ENCODE measurements at regions not wholly inside any gene's neighbourhood (a gene's known extent, or its start where the extent isn't known, plus 50 kb on each side); places are given as distances from the start of the nearest gene placed in this dataset.

DNA sequence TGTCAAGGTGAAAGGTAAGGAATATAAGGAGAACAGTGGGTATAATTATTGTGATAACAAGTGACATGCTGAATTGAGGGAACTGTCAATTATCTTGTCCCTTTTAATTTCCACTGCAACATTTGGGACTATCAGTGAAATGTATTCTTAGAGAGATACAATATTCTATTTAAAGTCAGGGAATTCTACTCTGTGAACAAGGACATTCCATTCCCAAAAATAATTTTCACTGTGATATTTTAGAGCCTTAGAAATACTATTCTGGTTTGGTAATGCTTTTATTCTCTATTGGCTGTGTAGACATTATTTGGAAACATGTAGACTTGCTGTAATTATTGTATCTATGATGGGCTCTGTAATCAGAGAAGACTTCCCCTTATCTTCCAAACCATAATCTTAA is 248.0 kb upstream of the PCSK5 start:
- no peaks in the 10 kb centered on the region for H4K20me1 ChIP-seq
- no peak overlapping the region for H3K9ac ChIP-seq
- H3K4me1 ChIP-seq: no peaks in the 10 kb centered on the region
- H3K4me2 ChIP-seq: no peak overlapping the region
- no peak overlapping the region for H3K27ac ChIP-seq
- no peak overlapping the region for H3K4me3 ChIP-seq
- no peak for TF ChIP-seq Cebpa-rat (IDR thresholded peaks at IDR 0.05)
- H3K36me3 ChIP-seq: no peaks in the 10 kb centered on the region
- H3K27me3 ChIP-seq: no peaks in the 10 kb centered on the region
- no peaks in the 10 kb centered on the region for H3K9me3 ChIP-seq

DNA sequence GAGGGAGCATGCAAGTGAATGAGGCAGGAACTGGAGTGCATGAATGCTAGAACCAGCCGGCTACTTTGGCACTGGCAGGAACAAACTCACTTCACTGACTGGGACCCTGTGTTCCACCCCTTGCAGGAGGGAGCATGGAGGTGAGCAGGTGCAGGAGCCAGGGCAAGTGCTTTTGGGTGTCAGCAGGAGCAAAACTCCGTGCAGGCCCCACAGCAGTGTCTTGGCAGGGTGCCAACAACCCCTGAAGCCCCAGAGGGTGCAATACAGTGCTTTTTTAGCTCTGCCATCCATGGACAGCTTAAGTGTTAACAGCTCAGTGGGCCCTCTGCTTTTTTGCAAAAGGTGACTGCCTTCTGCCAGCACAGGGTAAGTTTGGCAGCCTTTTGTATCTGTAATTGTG is 245.8 kb upstream of the PCSK5 start:
- Histone ChIP-seq H3K4me3 (no peak overlapping the region), H3K27ac (no peak overlapping the region), H4K20me1 (no peaks in the 10 kb centered on the region), H3K4me1 (no peaks in the 10 kb centered on the region), H3K27me3 (no peaks in the 10 kb centered on the region), H3K9me3 (peaks cover 8% of the 10 kb centered on the region; the same call in 1 of the 2 replicates), H3K4me2 (no peak overlapping the region), H3K9ac (no peak overlapping the region), H3K36me3 (no peaks in the 10 kb centered on the region)
- TF ChIP-seq Cebpa-rat (IDR thresholded peaks at IDR 0.05): no peak

DNA sequence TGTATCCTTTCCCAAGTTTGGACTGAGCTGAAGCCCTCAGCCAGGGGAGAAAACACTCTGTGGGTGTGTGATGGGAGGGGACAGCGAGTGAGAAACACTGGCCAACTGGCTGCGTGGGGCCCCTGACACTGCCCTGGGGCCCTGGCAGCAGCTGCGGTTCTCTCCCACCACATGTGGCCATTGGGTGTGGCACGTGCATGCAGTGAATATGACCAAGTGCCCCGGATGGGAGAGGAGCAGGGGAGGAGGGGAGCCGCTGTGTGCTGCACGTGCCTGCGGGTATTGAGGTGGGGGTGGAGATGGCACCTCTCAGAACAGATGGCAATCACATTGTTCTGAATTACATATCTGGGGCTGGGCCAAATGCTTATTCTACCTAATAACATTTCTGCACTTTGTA is 242.4 kb upstream of the PCSK5 start:
- no peak overlapping the region for H3K4me2 ChIP-seq
- H3K36me3 ChIP-seq: no peaks in the 10 kb centered on the region
- H3K4me3 ChIP-seq: no peak overlapping the region
- H3K9ac ChIP-seq: no peak overlapping the region
- TF ChIP-seq Cebpa-rat (IDR thresholded peaks at IDR 0.05): no peak
- no peaks in the 10 kb centered on the region for H3K27me3 ChIP-seq
- peaks cover 8% of the 10 kb centered on the region; the same call in 1 of the 2 replicates for H3K9me3 ChIP-seq
- no peaks in the 10 kb centered on the region for H3K4me1 ChIP-seq
- no peaks in the 10 kb centered on the region for H4K20me1 ChIP-seq
- H3K27ac ChIP-seq: no peak overlapping the region

DNA sequence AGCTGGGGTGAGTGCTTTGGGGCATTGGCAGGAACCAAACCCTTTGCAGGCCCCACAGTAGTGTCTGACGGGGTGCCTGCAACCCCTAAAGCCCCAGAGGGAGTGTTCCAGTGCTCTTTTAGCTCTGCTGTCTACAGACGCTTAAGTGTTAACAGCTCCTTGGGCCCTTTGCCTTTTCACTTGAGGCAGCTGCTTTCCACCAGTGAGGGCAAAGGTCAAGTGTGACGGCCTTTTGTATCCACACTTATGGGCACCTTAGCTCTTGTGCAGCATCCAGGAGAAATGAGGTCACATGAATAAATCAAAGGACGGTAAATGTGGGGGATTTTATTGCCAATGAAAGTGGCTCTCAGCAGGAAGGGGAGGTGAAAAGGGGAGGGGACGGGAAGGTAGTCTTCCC is 241.4 kb upstream of the PCSK5 start:
- Histone ChIP-seq H4K20me1 (no peaks in the 10 kb centered on the region), H3K27ac (no peak overlapping the region), H3K4me3 (no peak overlapping the region), H3K4me2 (no peak overlapping the region), H3K4me1 (no peaks in the 10 kb centered on the region), H3K27me3 (no peaks in the 10 kb centered on the region), H3K9ac (no peak overlapping the region), H3K36me3 (no peaks in the 10 kb centered on the region), H3K9me3 (peaks cover 8% of the 10 kb centered on the region; the same call in 1 of the 2 replicates)
- TF ChIP-seq Cebpa-rat (IDR thresholded peaks at IDR 0.05): no peak

DNA sequence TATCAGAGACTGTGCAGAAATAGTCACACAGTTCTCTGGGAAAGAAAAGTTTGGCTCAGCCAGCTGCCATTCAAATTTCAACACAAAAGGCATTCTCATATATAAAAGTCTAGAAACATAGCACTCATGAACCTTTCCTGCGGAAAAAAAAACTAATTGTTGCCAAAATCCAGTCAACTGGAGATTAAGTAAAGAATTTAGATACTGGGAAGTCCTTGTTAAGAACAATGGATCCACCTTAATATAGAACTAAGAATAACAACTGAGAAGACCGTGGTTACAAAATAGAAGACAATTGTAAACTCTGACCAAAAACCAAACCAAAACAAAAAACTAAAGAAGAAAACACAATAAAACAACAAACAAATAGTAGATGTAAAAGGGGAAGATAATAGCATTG is 238.8 kb upstream of the PCSK5 start:
- H3K9ac ChIP-seq: no peak overlapping the region
- H3K27me3 ChIP-seq: no peaks in the 10 kb centered on the region
- no peak for TF ChIP-seq Cebpa-rat (IDR thresholded peaks at IDR 0.05)
- H3K36me3 ChIP-seq: no peaks in the 10 kb centered on the region
- no peak overlapping the region for H3K4me2 ChIP-seq
- H3K27ac ChIP-seq: no peak overlapping the region
- no peaks in the 10 kb centered on the region for H3K4me1 ChIP-seq
- peaks cover 8% of the 10 kb centered on the region; the same call in 1 of the 2 replicates for H3K9me3 ChIP-seq
- no peak overlapping the region for H3K4me3 ChIP-seq
- no peaks in the 10 kb centered on the region for H4K20me1 ChIP-seq

DNA sequence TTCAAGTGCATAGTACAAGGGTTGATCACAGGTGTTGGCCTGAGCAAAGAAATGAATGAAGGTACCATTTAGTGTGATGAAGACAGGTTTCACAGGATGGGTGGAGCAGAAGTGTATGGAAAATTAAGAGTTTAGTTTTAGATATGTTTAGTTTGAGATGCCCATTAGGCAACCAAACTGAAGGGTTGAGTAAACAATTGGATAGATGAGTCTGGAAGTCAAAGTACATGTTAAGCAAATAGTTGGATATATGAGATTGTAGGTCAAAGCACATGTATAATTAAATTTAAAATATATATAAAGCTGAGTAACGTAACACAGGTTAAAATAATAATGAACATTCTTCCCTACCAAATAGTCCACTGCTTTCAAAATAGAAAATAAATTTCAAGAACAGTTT is 237.1 kb upstream of the PCSK5 start:
- H3K9me3 ChIP-seq: peaks cover 8% of the 10 kb centered on the region; the same call in 1 of the 2 replicates
- no peaks in the 10 kb centered on the region for H3K36me3 ChIP-seq
- TF ChIP-seq Cebpa-rat (IDR thresholded peaks at IDR 0.05): no peak
- H4K20me1 ChIP-seq: no peaks in the 10 kb centered on the region
- no peak overlapping the region for H3K27ac ChIP-seq
- H3K27me3 ChIP-seq: no peaks in the 10 kb centered on the region
- no peak overlapping the region for H3K9ac ChIP-seq
- no peak overlapping the region for H3K4me2 ChIP-seq
- H3K4me1 ChIP-seq: no peaks in the 10 kb centered on the region
- no peak overlapping the region for H3K4me3 ChIP-seq

DNA sequence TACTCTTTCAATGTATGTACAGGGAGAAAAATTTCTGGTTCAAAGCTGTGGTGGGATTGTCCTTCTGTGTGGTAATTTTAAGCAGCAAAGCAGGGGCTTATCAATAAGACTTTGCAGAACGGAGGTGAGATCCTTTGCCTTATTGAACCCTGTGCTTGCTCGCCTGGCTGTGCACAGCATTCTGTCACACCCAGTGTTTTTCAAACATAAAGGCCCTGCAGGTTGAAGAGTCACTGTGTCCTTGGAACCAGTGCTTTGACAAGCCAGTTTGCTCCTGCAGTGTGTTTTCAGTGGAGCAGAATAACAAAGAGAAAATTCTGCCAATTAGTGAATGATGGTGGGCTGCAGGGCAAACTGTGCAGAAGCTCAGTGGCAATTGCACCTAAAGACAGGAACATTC is 236.7 kb upstream of the PCSK5 start:
- Histone ChIP-seq H3K27ac (no peak overlapping the region), H3K9ac (no peak overlapping the region), H4K20me1 (no peaks in the 10 kb centered on the region), H3K4me2 (no peak overlapping the region), H3K27me3 (no peaks in the 10 kb centered on the region), H3K9me3 (peaks cover 8% of the 10 kb centered on the region; the same call in 1 of the 2 replicates), H3K36me3 (no peaks in the 10 kb centered on the region), H3K4me1 (no peaks in the 10 kb centered on the region), H3K4me3 (no peak overlapping the region)
- no peak for TF ChIP-seq Cebpa-rat (IDR thresholded peaks at IDR 0.05)

DNA sequence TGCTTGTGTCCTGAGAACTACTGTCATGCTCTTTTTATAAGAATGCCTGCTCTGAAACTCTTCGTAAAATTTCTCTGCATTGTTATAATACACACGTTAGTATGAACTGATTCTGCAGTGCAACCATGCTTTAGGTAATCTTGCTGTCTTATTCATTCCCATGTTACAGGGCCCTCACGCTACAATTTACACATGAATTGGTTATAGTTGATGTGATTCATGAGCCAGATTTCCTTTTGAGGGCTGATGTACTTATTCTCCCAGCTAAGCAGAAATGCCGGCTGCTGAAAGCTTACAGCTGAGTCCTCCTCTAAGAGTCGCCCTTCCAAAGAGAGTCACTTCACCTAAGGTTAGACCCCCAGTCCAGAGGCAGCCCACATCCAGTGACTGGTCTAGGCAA is 233.5 kb upstream of the PCSK5 start:
- no peak overlapping the region for H3K9ac ChIP-seq
- no peaks in the 10 kb centered on the region for H3K36me3 ChIP-seq
- no peak overlapping the region for H3K4me3 ChIP-seq
- no peak overlapping the region for H3K4me2 ChIP-seq
- no peaks in the 10 kb centered on the region for H3K27me3 ChIP-seq
- no peak overlapping the region for H3K27ac ChIP-seq
- TF ChIP-seq Cebpa-rat (IDR thresholded peaks at IDR 0.05): no peak
- no peaks in the 10 kb centered on the region for H4K20me1 ChIP-seq
- no peaks in the 10 kb centered on the region for H3K9me3 ChIP-seq
- H3K4me1 ChIP-seq: no peaks in the 10 kb centered on the region

DNA sequence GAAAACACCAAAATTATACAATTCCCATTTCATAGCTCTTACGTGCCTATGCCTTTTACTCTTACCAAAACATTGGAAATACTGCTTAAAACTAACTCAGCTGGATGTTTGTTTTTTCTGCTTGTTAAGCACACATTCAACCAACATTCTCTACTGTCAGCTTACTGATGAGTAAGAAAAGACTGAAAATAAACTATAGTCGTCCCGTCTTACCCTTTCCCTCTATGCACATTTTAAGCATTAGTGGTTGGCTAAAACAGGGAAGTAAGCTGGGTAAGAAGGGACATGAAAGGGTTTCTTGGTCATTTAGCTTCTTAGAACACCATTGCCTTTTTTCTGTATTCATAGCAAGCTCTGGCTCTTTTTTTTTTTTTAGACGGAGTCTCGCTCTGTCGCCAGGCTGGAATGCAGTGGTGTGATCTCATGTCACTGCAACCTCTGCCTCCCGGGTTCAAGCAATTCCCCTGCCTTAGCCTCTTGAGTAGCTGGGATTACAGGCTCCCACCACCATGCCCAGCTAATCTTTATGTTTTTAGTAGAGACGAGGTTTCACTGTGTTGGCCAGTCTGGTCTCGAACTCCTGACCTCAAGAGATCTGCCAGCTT is 232.1 kb upstream of the PCSK5 start:
- Histone ChIP-seq H3K4me3 (no peak overlapping the region), H3K9me3 (no peaks in the 10 kb centered on the region), H4K20me1 (no peaks in the 10 kb centered on the region), H3K4me1 (no peaks in the 10 kb centered on the region), H3K27ac (no peak overlapping the region), H3K9ac (no peak overlapping the region), H3K4me2 (no peak overlapping the region), H3K27me3 (no peaks in the 10 kb centered on the region), H3K36me3 (no peaks in the 10 kb centered on the region)
- TF ChIP-seq Cebpa-rat (IDR thresholded peaks at IDR 0.05): no peak

DNA sequence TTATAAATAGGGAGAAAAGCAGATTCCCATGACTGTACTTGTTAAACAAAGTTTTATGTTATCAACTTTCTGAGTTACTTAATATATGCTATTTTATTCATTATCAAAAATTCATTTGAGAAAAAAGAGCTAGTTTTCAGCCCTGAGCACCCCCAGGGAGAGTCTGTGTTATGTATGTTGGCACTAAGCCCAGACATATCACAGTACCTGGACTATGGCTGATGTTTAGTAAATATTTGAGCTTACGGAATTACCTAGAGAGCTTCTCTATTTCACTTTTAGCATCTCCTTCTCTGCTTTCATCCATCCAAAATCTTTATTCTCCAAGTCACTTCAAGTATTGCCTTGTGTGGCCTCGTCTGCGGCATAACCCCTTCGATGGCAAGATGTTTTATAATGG is 225.9 kb upstream of the PCSK5 start:
- Histone ChIP-seq H3K4me3 (no peak overlapping the region), H3K9ac (no peak overlapping the region), H3K4me2 (no peak overlapping the region), H3K27ac (no peak overlapping the region), H3K4me1 (no peaks in the 10 kb centered on the region), H3K9me3 (no peaks in the 10 kb centered on the region), H3K36me3 (no peaks in the 10 kb centered on the region), H4K20me1 (no peaks in the 10 kb centered on the region), H3K27me3 (no peaks in the 10 kb centered on the region)
- TF ChIP-seq Cebpa-rat (IDR thresholded peaks at IDR 0.05): no peak

All from BLaER1 (cell line).